ENCODE measurements at regions not wholly inside any gene's neighbourhood (a gene's known extent, or its start where the extent isn't known, plus 50 kb on each side); places are given as distances from the start of the nearest gene placed in this dataset.

GRCh38 chr15:79185199-79185598 is 94.6 kb upstream of the RASGRF1 start:
- TF ChIP-seq EZH2 (IDR thresholded peaks at IDR 0.05; ENCODE audit: borderline replicate concordance, low read depth, low read length, severe bottlenecking) (no peak), CTCF (IDR thresholded peaks at IDR 0.05; ENCODE audit: borderline replicate concordance, extremely low read depth, low read length, poor library complexity, severe bottlenecking) (peak; percentile 46)
